ENCODE measurements at regions not wholly inside any gene's neighbourhood (a gene's known extent, or its start where the extent isn't known, plus 50 kb on each side); places are given as distances from the start of the nearest gene placed in this dataset.

DNA sequence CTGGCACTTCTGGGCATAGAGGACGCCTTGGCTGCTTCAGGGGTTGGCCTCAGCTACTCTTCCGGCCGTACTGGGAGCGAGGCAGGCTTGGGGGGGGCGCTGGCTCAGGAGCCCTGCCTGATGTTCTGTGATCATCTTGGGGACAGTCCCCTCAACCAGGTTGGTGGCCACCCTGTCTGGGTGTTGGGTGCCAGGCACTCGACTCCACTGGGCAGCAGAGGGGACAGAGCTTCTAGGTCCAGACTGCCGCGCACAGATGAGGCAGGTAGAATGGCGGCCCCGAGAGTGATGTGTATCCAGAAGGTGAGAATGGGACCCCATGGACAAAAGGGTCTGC is 84.9 kb downstream of the ASB1 start:
- TF ChIP-seq CTCF (IDR thresholded peaks at IDR 0.05), result no peak
- TF ChIP-seq POLR2A (IDR thresholded peaks at IDR 0.05), result no peak
